ENCODE measurements at regions not wholly inside any gene's neighbourhood (a gene's known extent, or its start where the extent isn't known, plus 50 kb on each side); places are given as distances from the start of the nearest gene placed in this dataset.

- ChIA-PET CTCF (no interaction called here), POLR2A (ENCODE audit: unreplicated experiment) (no interaction called here)
- Histone ChIP-seq H3K9me1 (ENCODE audit: insufficient read depth, low read length) (0 out of 2 replicates have a peak, but pooled peaks cover 2% of the 10 kb centered on the region), H3K27ac (ENCODE audit: insufficient read depth, low read length) (no peak overlapping the region), H3K27me3 (ENCODE audit: control insufficient read depth, insufficient read depth, low read length) (peaks cover 12% of the 10 kb centered on the region), H4K91ac (ENCODE audit: insufficient read depth, low read depth, low read length) (no peak overlapping the region), H2AK5ac (ENCODE audit: low read depth, low read length) (no peak overlapping the region), H3K4me2 (ENCODE audit: low read depth, low read length) (no peak overlapping the region), H3K4me1 (ENCODE audit: control insufficient read depth, insufficient read depth, low read length) (peaks cover 9% of the 10 kb centered on the region), H3K4ac (ENCODE audit: low read depth, low read length) (no peak overlapping the region), H2AFZ (replicated peaks; ENCODE audit: low read length, poor library complexity) (no peak overlapping the region), H2BK5ac (ENCODE audit: low read depth, low read length, poor library complexity, severe bottlenecking) (no peak overlapping the region), H3K36me3 (ENCODE audit: control insufficient read depth, insufficient read depth, low read length) (no peaks in the 10 kb centered on the region), H2BK20ac (ENCODE audit: low read depth, low read length) (no peak overlapping the region), H3K4me3 (ENCODE audit: insufficient read depth, low read depth, low read length) (no peak overlapping the region), H3K18ac (ENCODE audit: low read depth, low read length) (no peak overlapping the region), H3K56ac (ENCODE audit: extremely low read depth, insufficient read depth, low read length) (no peak overlapping the region), H3K23ac (ENCODE audit: low read depth, low read length) (no peak overlapping the region), H4K20me1 (ENCODE audit: insufficient read depth, low read length) (no peaks in the 10 kb centered on the region), H2BK120ac (ENCODE audit: low read depth, low read length) (no peak overlapping the region), H4K5ac (ENCODE audit: low read depth, low read length) (no peak overlapping the region), H3K9me3 (ENCODE audit: control insufficient read depth, insufficient read depth, low read length) (peaks cover 4% of the 10 kb centered on the region), H3K14ac (replicated peaks; ENCODE audit: low read depth, low read length) (no peak overlapping the region), H3K9ac (ENCODE audit: low read depth, low read length) (no peak overlapping the region), H3K79me1 (ENCODE audit: low read depth in 1 of 2, low read length in 2 of 2) (no peaks in the 10 kb centered on the region), H4K8ac (ENCODE audit: low read depth in 2 of 2, low read length in 2 of 2) (no peak overlapping the region), H2AK9ac (replicated peaks; ENCODE audit: low read depth, low read length, poor library complexity) (no peak overlapping the region), H2BK15ac (ENCODE audit: low read depth, low read length) (no peak overlapping the region)
- no peak for DNase-seq
- dilution Hi-C loops (cut with HindIII; ENCODE audit: low sequenced_read_pairs, unreplicated experiment) (no loop called here), in situ Hi-C loops (cut with MboI; ENCODE audit: low sequenced_read_pairs) (no loop called here), intact Hi-C loops (cut with micrococcal nuclease) (no loop called here)
- no peak for TF ChIP-seq RAD21 (IDR thresholded peaks at IDR 0.05; ENCODE audit: low read length)
- TF ChIP-seq USF2 (IDR thresholded peaks at IDR 0.05; ENCODE audit: low read depth, low read length) = no peak
- TF ChIP-seq BHLHE40 (IDR thresholded peaks at IDR 0.05; ENCODE audit: low read depth, low read length) = no peak
- no peak for TF ChIP-seq MAFK (IDR thresholded peaks at IDR 0.05; ENCODE audit: low read depth, low read length)
- no peak for TF ChIP-seq MAZ (IDR thresholded peaks at IDR 0.05; ENCODE audit: borderline replicate concordance, low read depth, low read length)
- TF ChIP-seq ELK1 (IDR thresholded peaks at IDR 0.05; ENCODE audit: borderline replicate concordance, low read depth, low read length) = no peak
- TF ChIP-seq CHD1 (IDR thresholded peaks at IDR 0.05; ENCODE audit: low read depth, low read length) = no peak
- no peak for TF ChIP-seq SMC3 (IDR thresholded peaks at IDR 0.05; ENCODE audit: low read depth, low read length)
- TF ChIP-seq CTCF (conservative IDR thresholded peaks at IDR 0.05; ENCODE audit: low read depth, low read length) = no peak
- no peak for TF ChIP-seq MXI1 (IDR thresholded peaks at IDR 0.05; ENCODE audit: borderline replicate concordance, low read depth, low read length)
- TF ChIP-seq NFE2L2 (IDR thresholded peaks at IDR 0.05; ENCODE audit: low read depth, low read length) = no peak
- no peak for TF ChIP-seq RCOR1 (IDR thresholded peaks at IDR 0.05; ENCODE audit: insufficient replicate concordance, low read length)
- no peak for TF ChIP-seq RFX5 (IDR thresholded peaks at IDR 0.05; ENCODE audit: low read depth, low read length)
- no peak for TF ChIP-seq FOS (IDR thresholded peaks at IDR 0.05; ENCODE audit: low read depth, low read length)
- TF ChIP-seq POLR2A (IDR thresholded peaks at IDR 0.05; ENCODE audit: low read depth, low read length) = no peak
- TF ChIP-seq CEBPB (IDR thresholded peaks at IDR 0.05; ENCODE audit: low read depth, low read length) = no peak
- BruUV-seq (replicated peaks) = no TSS peak
- 63% methylated on average over 4 of the region's 7 CpGs; no CpG with 5 or more reads in 1 of the 2 experiments for WGBS, 2 experiments (ENCODE audit: extremely low coverage in 2 of 2, insufficient read length in 1 of 2)
- no peak; the same call in 1 of the 2 replicates for ATAC-seq (ENCODE audit: low read depth)
Measured at GRCh38 chr15:69755551-69756310, 303.1 kb downstream of the RPLP1 start.
